B cell (primary cell): ENCODE measurements at regions not wholly inside any gene's neighbourhood (a gene's known extent, or its start where the extent isn't known, plus 50 kb on each side); places are given as distances from the start of the nearest gene placed in this dataset.

ENCODE experiments used
- ATAC-seq: fragments of 200-7000 bp; cut with Tn5 transposase; one replicate; pipeline ENCODE4 v1.10.0; 2021; ENCODE audit warnings: low read depth, mild to moderate bottlenecking, moderate number of reproducible peaks, moderate library complexity
- CTCF ChIA-PET: fragments of 350-600 bp; sonication (Branson Sonifier 250); formaldehyde crosslinking; loops from one replicate; lab custom pipeline; 2021; ENCODE audit warnings: antibody characterized with exemption, inconsistent platforms; lab: Charles Lee
- POLR2A ChIA-PET: fragments of 350-600 bp; sonication (Branson Sonifier 250); formaldehyde crosslinking; loops from one replicate; lab custom pipeline; 2021; ENCODE audit warnings: antibody characterized with exemption; lab: Charles Lee
- DNase-seq: peaks from one replicate; pipeline ENCODE4 v3.0.0; 2013
- H2AFZ ChIP-seq: 2 replicates; pipeline ENCODE4 v1.6.1; 2012; ENCODE audit warnings: mild to moderate bottlenecking, low read depth, low read length; ENCODE audit not compliant: insufficient read depth, poor library complexity, severe bottlenecking
- H3K27ac ChIP-seq, 2 donors: 1 replicate in 1 of 2; 2 replicates in 1 of 2; pipeline ENCODE4 v1.5.1; 2012 to 2013; ENCODE audit warnings: low read length in 2 of 2, mild to moderate bottlenecking in 2 of 2, moderate library complexity in 1 of 2
- H3K27me3 ChIP-seq, 4 experiments: fragments of 200-600 bp in 1 of 4; sonication (generic) in 1 of 4; replicated peaks in 1 of 4; 1 replicate in 2 of 4; 2 replicates in 2 of 4; pipeline versions ENCODE4 v1.6.1 to v1.7.0; 2013 to 2016; ENCODE audit warnings: low read length in 3 of 4, mild to moderate bottlenecking in 2 of 4, mixed read lengths in 1 of 4, moderate library complexity in 1 of 4; ENCODE audit not compliant: insufficient read depth in 4 of 4, control insufficient read depth in 3 of 4; ENCODE audit errors: control extremely low read depth in 1 of 4
- H3K36me3 ChIP-seq, 2 experiments: replicated peaks in 1 of 2; 1 replicate in 1 of 2; 2 replicates in 1 of 2; pipeline versions ENCODE4 v1.6.1 to v1.7.1; 2013; ENCODE audit warnings: low read length in 1 of 2; ENCODE audit not compliant: insufficient read depth in 2 of 2, control insufficient read depth in 1 of 2; ENCODE audit errors: control extremely low read depth in 1 of 2, extremely low read depth in 1 of 2
- H3K4me1 ChIP-seq, 2 donors: fragments of 200-600 bp in 1 of 2; sonication (generic) in 1 of 2; 1 replicate in 1 of 2; 2 replicates in 1 of 2; pipeline versions ENCODE4 v1.5.1 to v1.6.1; 2013 to 2017; ENCODE audit warnings: low read length in 2 of 2; ENCODE audit not compliant: control insufficient read depth in 2 of 2, insufficient read depth in 2 of 2
- H3K4me2 ChIP-seq: replicated peaks from 2 replicates; pipeline ENCODE3; 2012; ENCODE audit warnings: mild to moderate bottlenecking, low read depth, low read length; ENCODE audit not compliant: poor library complexity, severe bottlenecking
- H3K4me3 ChIP-seq, 5 experiments: fragments of 200-600 bp in 1 of 5; sonication (generic) in 1 of 5; 1 replicate in 3 of 5; 2 replicates in 2 of 5; pipeline versions ENCODE4 v1.5.1 to v1.7.0; 2011 to 2016; ENCODE audit warnings: low read length in 4 of 5, mild to moderate bottlenecking in 4 of 5, low read depth in 2 of 5, control low read depth in 1 of 5, moderate library complexity in 1 of 5; ENCODE audit not compliant: insufficient read depth in 1 of 5; ENCODE audit errors: control extremely low read depth in 1 of 5, extremely low read depth in 1 of 5
- H3K79me2 ChIP-seq: fragments of 200-600 bp; sonication (generic); one replicate; pipeline ENCODE4 v1.6.0; 2016; ENCODE audit warnings: low read length; ENCODE audit not compliant: control insufficient read depth, insufficient read depth
- H3K9ac ChIP-seq: fragments of 200-600 bp; sonication (generic); 2 replicates; pipeline ENCODE4 v1.6.1; 2017; ENCODE audit warnings: mild to moderate bottlenecking, low read length, moderate library complexity
- H3K9me3 ChIP-seq, 3 donors: one replicate each; pipeline versions ENCODE4 v1.6.1 to v1.7.1; 2013; ENCODE audit warnings: low read length in 2 of 3; ENCODE audit not compliant: control insufficient read depth in 2 of 3, insufficient read depth in 1 of 3; ENCODE audit errors: control extremely low read depth in 1 of 3
- H4K20me1 ChIP-seq: 2 replicates; pipeline ENCODE4 v1.6.0; 2012; ENCODE audit warnings: mild to moderate bottlenecking, low read length; ENCODE audit not compliant: insufficient read depth, control insufficient read depth, poor library complexity, severe bottlenecking
- H3K27ac Mint-ChIP-seq: one replicate; pipeline ENCODE4 v1.8.0; 2021; ENCODE audit warnings: mixed read lengths
- H3K27me3 Mint-ChIP-seq: one replicate; pipeline ENCODE4 v1.8.0; 2021; ENCODE audit warnings: mixed read lengths
- H3K4me1 Mint-ChIP-seq: one replicate; pipeline ENCODE4 v1.8.0; 2021; ENCODE audit warnings: mixed read lengths
- H3K4me3 Mint-ChIP-seq: one replicate; pipeline ENCODE4 v1.8.0; 2021; ENCODE audit warnings: mixed read lengths
- H3K9me3 Mint-ChIP-seq: one replicate; pipeline ENCODE4 v1.8.0; 2022; ENCODE audit warnings: mixed read lengths; ENCODE audit not compliant: insufficient read depth
- EZH2 ChIP-seq: IDR thresholded peaks from 2 replicates; pipeline ENCODE4 v1.6.1; 2012; ENCODE audit warnings: borderline replicate concordance, low read depth, mild to moderate bottlenecking, moderate library complexity, low read length; ENCODE audit not compliant: insufficient read depth, poor library complexity, severe bottlenecking
- WGBS: methylation state at CpG from one replicate; pipeline ENCODE4 v1.1.5; 2013; ENCODE audit warnings: missing lambda C conversion rate; ENCODE audit not compliant: insufficient coverage; 5-methylcytosine and 5-hydroxymethylcytosine counted together
- intact Hi-C: fragments of 100-400 bp; cut with micrococcal nuclease; formaldehyde crosslinking; loops from one replicate; pipeline ENCODE4 v1.10.0; 2022
- TF ChIP-seq, protein P1 (sequence below): fragments of 200-600 bp; IDR thresholded peaks from one replicate; pipeline ENCODE4 v1.8.0; 2022; ENCODE audit warnings: antibody characterized with exemption, mild to moderate bottlenecking

DNA sequence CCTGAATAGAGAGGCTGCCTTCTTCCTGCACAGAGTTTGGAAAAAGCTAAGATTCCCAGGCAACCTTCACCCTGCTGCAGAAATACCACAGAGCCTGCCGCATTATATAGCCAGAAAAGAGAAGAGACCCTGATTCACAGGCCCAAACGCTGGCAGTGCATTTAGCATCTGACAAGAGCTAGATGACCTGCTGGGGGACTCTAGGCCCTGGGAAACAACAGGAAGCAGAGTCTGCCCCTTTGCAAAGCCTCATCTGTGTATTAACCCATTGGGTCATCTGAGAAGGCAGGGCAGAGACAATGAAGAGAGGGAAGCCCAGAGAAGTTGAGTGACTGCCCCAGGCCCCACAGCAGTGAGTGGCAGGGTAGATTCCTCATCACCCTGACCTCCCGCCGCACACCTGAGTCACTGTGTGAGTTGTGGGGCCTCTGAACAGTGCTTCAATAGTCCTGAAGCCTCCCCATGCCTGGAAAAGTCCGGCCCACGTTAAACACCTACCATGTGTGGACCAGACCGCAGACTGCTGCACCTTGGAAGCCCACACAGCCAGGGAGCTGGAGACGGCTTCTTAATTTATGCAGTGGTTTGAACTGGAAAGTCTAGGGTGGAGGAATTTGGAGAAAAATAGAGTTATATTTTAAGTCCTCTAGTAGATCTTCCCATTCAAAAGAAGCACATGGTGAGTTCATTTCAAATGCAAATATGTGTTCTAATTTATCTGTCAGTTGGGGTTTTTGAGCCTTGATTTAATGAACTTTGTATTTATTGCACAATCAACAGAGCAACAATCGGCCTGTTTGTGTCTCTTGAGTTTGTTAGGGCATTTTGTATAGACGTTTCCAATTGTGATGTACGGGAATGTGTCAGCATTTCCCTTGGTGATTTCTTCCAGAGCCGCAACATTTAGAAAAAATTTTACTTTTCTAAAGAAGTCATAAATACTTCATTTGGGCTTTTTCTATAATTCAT lies 80.4 kb upstream of the GPR26 start:
- Histone ChIP-seq H3K27me3 (peaks cover 0 to 36% (median 14%) of the 10 kb centered on the region in 4 experiments), H3K9ac (no peak overlapping the region), H3K4me3 (no peak overlapping the region), H2AFZ (no peak overlapping the region), H3K4me2 (no peak overlapping the region), H3K27ac (no peak overlapping the region), H3K9me3 (no peaks in the 10 kb centered on the region), H3K36me3 (no peaks in the 10 kb centered on the region), H3K79me2 (no peaks in the 10 kb centered on the region), H3K4me1 (no peaks in the 10 kb centered on the region), H4K20me1 (no peaks in the 10 kb centered on the region)
- Mint-ChIP-seq H3K27ac (no peak overlapping the region), H3K4me3 (no peak overlapping the region), H3K27me3 (peaks cover 54% of the 10 kb centered on the region), H3K4me1 (no peaks in the 10 kb centered on the region), H3K9me3 (no peaks in the 10 kb centered on the region)
- no peak for ATAC-seq
- POLR2A ChIA-PET, result no interaction called here
- CTCF ChIA-PET, result interaction anchor here (0.9 kb wide), 1 partner anchor 382 kb away, joined by 3 read pairs; no protein-coding TSS in a partner anchor
- no peak for DNase-seq
- 87% methylated on average over 5 of the region's 12 CpGs for WGBS
- TF ChIP-seq, protein P1, sequence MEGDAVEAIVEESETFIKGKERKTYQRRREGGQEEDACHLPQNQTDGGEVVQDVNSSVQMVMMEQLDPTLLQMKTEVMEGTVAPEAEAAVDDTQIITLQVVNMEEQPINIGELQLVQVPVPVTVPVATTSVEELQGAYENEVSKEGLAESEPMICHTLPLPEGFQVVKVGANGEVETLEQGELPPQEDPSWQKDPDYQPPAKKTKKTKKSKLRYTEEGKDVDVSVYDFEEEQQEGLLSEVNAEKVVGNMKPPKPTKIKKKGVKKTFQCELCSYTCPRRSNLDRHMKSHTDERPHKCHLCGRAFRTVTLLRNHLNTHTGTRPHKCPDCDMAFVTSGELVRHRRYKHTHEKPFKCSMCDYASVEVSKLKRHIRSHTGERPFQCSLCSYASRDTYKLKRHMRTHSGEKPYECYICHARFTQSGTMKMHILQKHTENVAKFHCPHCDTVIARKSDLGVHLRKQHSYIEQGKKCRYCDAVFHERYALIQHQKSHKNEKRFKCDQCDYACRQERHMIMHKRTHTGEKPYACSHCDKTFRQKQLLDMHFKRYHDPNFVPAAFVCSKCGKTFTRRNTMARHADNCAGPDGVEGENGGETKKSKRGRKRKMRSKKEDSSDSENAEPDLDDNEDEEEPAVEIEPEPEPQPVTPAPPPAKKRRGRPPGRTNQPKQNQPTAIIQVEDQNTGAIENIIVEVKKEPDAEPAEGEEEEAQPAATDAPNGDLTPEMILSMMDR, result no peak
- TF ChIP-seq EZH2, result no peak
- intact Hi-C loops, result no loop called here

DNA sequence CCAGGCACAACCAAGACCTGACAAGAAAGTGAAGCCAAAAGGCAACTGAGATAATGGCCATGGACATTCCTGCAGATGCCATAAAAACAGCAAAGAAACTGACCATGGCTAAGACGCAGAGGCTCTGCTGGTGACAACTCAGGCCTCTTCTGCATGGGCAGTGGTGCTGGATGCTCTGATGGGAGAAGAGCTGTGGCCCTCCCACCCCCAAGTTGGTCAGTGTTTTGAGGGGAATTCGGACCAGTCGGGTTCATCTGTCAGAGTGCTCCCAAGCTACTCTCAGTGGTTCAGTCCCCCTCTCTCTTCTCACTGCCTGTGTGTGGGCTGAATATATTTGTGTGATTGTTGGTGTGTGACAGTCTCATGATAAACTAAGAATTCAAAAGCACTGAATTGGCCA lies 79.0 kb upstream of the GPR26 start:
- Histone ChIP-seq H2AFZ (no peak overlapping the region), H4K20me1 (no peaks in the 10 kb centered on the region), H3K4me3 (no peak overlapping the region), H3K4me1 (no peaks in the 10 kb centered on the region), H3K36me3 (no peaks in the 10 kb centered on the region), H3K79me2 (no peaks in the 10 kb centered on the region), H3K27ac (no peak overlapping the region), H3K4me2 (no peak overlapping the region), H3K9me3 (no peaks in the 10 kb centered on the region), H3K27me3 (peaks cover 0 to 32% (median 12%) of the 10 kb centered on the region in 4 experiments), H3K9ac (no peak overlapping the region)
- CTCF ChIA-PET, result no interaction called here
- ATAC-seq, result no peak
- DNase-seq, result no peak
- intact Hi-C loops, result no loop called here
- Mint-ChIP-seq H3K9me3 (no peaks in the 10 kb centered on the region), H3K4me1 (no peaks in the 10 kb centered on the region), H3K27ac (no peak overlapping the region), H3K4me3 (no peak overlapping the region), H3K27me3 (peaks cover 49% of the 10 kb centered on the region)
- TF ChIP-seq, protein P1, result no peak
- no peak for TF ChIP-seq EZH2
- 100% methylated on average over 1 of the region's 3 CpGs for WGBS
- POLR2A ChIA-PET, result no interaction called here
